Lower lobe of right lung (tissue), 2 donors: ENCODE measurements at regions not wholly inside any gene's neighbourhood (a gene's known extent, or its start where the extent isn't known, plus 50 kb on each side); places are given as distances from the start of the nearest gene placed in this dataset.
A peak's percentile ranks its signal among the peaks of the same experiment; 100 is the strongest.
"Not testable (repeated sequence)": the region's sequence is repeated elsewhere in the genome, so short reads cannot be mapped to it uniquely, and the experiment has no call there.

Experiments
- ATAC-seq, 2 donors: fragments of 200-7000 bp; cut with Tn5 transposase; one replicate each; pipeline ENCODE4 v1.9.1; 2020 to 2022; ENCODE audit warnings: mild to moderate bottlenecking in 2 of 2, moderate library complexity in 2 of 2
- DNase-seq: peaks from one replicate; pipeline ENCODE4 v3.0.0-alpha.2; 2020
- H3K27ac ChIP-seq: fragments of 200-600 bp; one replicate; pipeline ENCODE4 v1.8.0; 2022
- H3K27me3 ChIP-seq: fragments of 200-600 bp; one replicate; pipeline ENCODE4 v1.8.0; 2022; ENCODE audit warnings: low read depth
- H3K36me3 ChIP-seq: fragments of 200-600 bp; one replicate; pipeline ENCODE4 v1.8.0; 2022; ENCODE audit warnings: mild to moderate bottlenecking
- H3K4me1 ChIP-seq: fragments of 200-600 bp; one replicate; pipeline ENCODE4 v1.8.0; 2022
- H3K4me3 ChIP-seq: fragments of 200-600 bp; one replicate; pipeline ENCODE4 v1.8.0; 2022; ENCODE audit warnings: mild to moderate bottlenecking
- H3K9me3 ChIP-seq: fragments of 200-600 bp; one replicate; pipeline ENCODE4 v1.8.0; 2022
- intact Hi-C: fragments of 100-400 bp; cut with DNase I; formaldehyde crosslinking; loops from one replicate; pipeline ENCODE4 v1.11.0; 2022
- TF ChIP-seq, protein P1 (sequence below): fragments of 200-600 bp; IDR thresholded peaks from one replicate; pipeline ENCODE4 v1.8.0; 2022; ENCODE audit warnings: antibody characterized with exemption, mild to moderate bottlenecking
- donor health status: DM: no; HTN: yes; CAD: no; lungs with severe emphysema.

DNA sequence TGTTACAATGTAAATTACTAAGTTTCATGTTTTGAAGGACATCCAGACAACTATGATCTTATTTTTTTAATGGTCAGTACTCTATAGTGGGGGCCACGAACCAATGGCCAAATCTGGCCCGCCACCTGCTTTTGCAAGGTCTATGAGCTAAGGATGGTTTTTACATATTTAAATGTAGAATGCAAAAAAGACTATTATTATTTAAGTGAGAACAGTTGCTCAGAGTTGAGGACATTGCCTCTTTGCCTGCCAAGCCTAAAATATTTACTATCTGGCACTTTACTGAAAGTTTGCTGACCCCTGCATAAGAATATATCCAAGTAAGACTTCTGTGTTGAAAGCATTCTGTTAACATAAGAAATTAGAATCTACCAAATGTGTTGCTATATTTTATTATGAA lies 163.7 kb upstream of the MDFIC2 start:
- H3K4me3 ChIP-seq, result no peak overlapping the region
- no peak for DNase-seq
- H3K4me1 ChIP-seq, result no peaks in the 10 kb centered on the region
- intact Hi-C loops, result no loop called here
- TF ChIP-seq, protein P1, sequence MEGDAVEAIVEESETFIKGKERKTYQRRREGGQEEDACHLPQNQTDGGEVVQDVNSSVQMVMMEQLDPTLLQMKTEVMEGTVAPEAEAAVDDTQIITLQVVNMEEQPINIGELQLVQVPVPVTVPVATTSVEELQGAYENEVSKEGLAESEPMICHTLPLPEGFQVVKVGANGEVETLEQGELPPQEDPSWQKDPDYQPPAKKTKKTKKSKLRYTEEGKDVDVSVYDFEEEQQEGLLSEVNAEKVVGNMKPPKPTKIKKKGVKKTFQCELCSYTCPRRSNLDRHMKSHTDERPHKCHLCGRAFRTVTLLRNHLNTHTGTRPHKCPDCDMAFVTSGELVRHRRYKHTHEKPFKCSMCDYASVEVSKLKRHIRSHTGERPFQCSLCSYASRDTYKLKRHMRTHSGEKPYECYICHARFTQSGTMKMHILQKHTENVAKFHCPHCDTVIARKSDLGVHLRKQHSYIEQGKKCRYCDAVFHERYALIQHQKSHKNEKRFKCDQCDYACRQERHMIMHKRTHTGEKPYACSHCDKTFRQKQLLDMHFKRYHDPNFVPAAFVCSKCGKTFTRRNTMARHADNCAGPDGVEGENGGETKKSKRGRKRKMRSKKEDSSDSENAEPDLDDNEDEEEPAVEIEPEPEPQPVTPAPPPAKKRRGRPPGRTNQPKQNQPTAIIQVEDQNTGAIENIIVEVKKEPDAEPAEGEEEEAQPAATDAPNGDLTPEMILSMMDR, result no peak
- H3K36me3 ChIP-seq, result no peaks in the 10 kb centered on the region
- no peak for ATAC-seq
- peaks cover 3% of the 10 kb centered on the region for H3K9me3 ChIP-seq
- no peak overlapping the region for H3K27ac ChIP-seq
- no peaks in the 10 kb centered on the region for H3K27me3 ChIP-seq

DNA sequence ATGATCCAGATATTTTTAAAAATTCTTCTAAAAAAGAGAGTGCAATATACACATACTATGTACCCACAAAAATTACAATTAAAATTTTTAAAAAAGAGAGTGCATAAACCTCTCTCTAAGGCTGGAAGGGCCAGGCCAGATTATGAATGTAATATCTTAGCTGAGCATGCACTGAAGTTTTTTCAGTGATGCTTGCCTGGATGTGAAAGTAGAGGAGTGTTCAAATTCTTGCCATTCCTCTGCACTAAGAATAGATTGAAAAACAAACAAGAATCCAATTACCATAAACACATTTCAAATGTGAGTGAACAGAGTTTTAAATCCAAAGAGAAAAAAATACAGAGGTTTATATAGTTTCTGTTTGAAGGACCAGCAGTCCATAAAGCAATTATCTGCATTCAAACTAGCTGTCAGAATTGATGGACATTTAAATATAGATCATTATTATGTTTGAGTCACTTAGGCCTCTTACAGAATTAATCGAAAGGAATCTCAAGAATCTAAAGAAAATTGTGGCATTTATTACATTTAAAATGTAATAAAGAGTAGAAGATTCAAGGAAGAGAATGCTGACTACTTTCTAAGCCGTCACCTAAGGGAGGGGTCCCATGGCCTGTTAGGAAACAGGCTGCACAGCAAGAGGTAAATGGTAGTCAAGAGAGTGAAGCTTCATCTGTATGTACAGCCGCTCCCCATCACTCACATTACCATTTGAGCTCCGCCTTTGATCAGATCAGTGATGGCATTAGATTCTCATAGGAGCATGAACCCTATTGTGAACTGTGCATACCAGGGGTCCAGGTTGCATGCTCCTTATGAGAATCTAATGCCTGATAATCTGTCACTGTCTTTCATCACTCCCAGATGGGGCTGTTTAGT lies 159.3 kb upstream of the MDFIC2 start:
- Histone ChIP-seq H3K9me3 (no peaks in the 10 kb centered on the region), H3K4me3 (no peak overlapping the region), H3K4me1 (no peaks in the 10 kb centered on the region), H3K36me3 (no peaks in the 10 kb centered on the region), H3K27me3 (no peaks in the 10 kb centered on the region), H3K27ac (no peak overlapping the region)
- TF ChIP-seq, protein P1, result no peak
- peak in 1 of 2 donors; percentile 68 for ATAC-seq
- intact Hi-C loops, result no loop called here
- no peak for DNase-seq

DNA sequence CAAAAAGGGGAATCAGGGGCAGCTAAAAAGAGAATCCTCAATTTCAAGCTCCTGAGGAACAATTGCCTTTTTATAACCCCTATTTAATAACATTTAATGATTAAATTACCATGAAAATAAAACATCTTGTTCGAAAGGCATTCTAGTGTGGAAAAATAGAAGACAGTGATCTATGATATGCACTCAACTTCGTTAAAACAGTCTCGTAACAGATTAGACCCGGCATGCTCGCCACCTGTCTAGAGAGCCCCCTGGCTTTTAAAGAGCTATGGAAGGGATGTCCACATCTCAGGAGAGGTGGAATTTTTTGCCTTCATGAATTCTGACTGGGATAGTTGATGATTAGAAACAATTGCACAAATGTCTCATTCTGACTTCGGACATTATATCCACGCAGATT lies 153.7 kb upstream of the MDFIC2 start:
- Histone ChIP-seq H3K36me3 (no peaks in the 10 kb centered on the region), H3K4me1 (no peaks in the 10 kb centered on the region), H3K4me3 (no peak overlapping the region), H3K27me3 (no peaks in the 10 kb centered on the region), H3K9me3 (no peaks in the 10 kb centered on the region), H3K27ac (no peak overlapping the region)
- ATAC-seq, result no peak
- intact Hi-C loops, result no loop called here
- DNase-seq, result no peak
- TF ChIP-seq, protein P1, result no peak

DNA sequence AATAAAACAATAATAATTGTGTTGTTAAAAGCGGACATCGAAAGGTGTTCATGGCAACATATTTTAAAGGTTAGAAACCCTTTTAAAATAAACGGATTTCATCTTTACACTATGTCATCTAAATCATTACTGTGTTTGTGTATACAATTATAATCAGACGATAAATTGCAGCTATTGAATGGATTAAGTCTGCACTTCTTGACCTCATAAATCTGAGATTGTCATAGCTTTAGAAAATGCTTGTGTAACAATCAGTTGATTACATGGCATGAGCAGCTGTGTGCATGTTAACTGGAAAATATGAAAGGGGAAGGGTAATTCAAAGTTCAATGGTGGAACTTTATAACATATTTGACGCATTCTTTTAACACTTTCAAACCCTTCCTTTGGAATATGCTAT lies 152.4 kb upstream of the MDFIC2 start:
- Histone ChIP-seq H3K4me1 (no peaks in the 10 kb centered on the region), H3K4me3 (no peak overlapping the region), H3K36me3 (no peaks in the 10 kb centered on the region), H3K9me3 (no peaks in the 10 kb centered on the region), H3K27ac (no peak overlapping the region), H3K27me3 (no peaks in the 10 kb centered on the region)
- ATAC-seq (no peak), DNase-seq (no peak)
- intact Hi-C loops, result no loop called here
- TF ChIP-seq, protein P1, result no peak

DNA sequence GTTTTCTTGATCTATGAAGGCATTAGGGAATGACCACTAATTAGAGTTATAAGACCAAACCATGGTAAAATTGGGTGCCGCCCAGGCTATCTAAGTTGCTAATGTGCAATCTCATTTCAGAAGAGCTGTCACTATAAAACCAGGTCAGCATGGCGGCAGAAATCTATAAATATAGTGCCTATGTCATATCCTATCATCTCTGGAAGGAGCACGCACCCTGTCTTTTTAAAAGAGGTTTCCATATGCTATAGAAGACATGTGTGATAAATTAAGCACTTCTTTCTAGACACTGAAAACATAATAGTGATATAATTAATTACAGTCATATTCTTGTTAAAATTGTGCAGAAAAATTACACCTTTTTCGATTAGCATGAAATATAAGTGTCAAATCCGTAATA lies 152.0 kb upstream of the MDFIC2 start:
- Histone ChIP-seq H3K4me1 (no peaks in the 10 kb centered on the region), H3K4me3 (no peak overlapping the region), H3K36me3 (no peaks in the 10 kb centered on the region), H3K9me3 (no peaks in the 10 kb centered on the region), H3K27ac (no peak overlapping the region), H3K27me3 (no peaks in the 10 kb centered on the region)
- no peak for DNase-seq
- TF ChIP-seq, protein P1, result no peak
- intact Hi-C loops, result no loop called here
- no peak for ATAC-seq

DNA sequence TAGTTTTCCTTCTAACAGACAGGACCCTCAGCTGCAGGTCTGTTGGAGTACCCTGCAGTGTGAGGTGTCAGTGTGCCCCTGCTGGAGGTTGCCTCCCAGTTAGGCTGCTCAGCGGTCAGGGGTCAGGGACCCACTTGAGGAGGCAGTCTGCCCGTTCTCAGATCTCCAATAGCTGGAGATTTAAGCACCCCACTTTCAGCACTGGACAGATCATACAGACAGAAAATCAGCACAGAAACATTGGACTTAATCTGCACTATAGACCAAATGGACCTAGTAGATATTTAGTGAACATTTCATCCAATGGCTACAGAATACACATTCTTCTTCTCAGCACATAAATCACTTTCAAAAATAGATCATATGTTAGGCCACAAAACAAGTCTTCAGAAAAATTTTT lies 137.8 kb upstream of the MDFIC2 start:
- H3K4me3 ChIP-seq, H3K9me3 ChIP-seq, intact Hi-C loops, DNase-seq, H3K27ac ChIP-seq, ATAC-seq, H3K36me3 ChIP-seq, H3K27me3 ChIP-seq, H3K4me1 ChIP-seq: not testable (repeated sequence)

DNA sequence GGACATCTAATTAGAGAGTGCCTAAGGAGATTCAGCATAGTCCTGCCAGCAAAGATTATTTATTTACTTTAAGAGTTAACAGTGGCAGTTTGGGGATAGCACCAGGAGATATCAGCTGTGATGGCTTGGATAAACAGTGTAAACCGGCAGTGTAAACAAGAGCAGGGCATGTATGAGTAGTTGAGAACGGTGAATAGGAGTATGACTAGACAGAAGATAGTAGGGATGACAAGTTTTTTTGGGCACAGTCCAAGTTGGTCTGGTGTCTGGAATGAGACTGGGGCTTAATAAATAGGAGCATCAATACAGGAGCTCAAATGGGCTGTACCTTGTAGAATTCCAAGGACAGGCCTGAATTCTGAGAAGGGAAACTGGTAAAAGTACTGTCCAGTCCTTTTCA lies 123.0 kb upstream of the MDFIC2 start:
- ATAC-seq, H3K27ac ChIP-seq, intact Hi-C loops, H3K36me3 ChIP-seq, DNase-seq, H3K4me3 ChIP-seq, H3K27me3 ChIP-seq, H3K9me3 ChIP-seq, H3K4me1 ChIP-seq: not testable (repeated sequence)
